Fibroblast of skin of right biceps (primary cell): ENCODE measurements at regions not wholly inside any gene's neighbourhood (a gene's known extent, or its start where the extent isn't known, plus 50 kb on each side); places are given as distances from the start of the nearest gene placed in this dataset.

Experiments used
- DNase-seq: peaks from one replicate; pipeline ENCODE4 v3.0.0-alpha.2; 2013

DNA sequence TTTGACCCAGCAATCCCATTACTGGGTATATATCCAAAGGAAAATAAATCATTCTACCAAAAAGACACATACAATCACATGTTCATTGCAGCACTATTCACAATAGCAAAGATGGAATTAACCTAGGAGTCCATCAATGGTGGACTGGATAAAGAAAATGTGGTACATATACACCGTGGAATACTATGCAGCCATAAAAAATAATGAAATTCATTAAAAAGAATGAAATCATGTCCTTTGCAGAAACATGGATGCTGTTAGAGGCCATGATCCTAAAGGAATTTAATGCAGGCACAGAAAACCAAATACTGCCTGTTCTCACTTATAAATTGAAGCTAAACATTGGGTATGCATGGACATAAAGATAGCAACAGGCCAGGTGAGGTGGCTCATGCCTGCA lies 61.9 kb upstream of the BMP6 start:
- no peak for DNase-seq

DNA sequence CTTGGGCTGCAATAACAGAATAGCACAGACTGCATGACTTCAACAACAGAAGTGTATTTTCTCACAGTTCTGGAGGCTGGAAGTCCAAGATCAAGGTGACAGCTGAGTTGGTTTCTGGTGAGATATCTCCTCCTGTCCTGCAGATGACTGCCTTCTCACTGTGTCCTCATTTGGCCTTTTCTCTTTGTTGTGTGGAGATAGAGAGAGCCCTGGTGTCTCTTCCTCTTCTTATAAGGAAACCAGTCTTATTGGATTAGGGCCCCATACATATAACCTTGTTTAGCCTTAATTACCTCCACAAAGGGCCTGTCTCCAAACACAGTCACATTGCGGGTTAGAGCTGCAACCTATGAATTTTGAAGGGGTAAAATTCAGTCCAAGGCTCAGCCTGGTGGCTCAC lies 57.0 kb upstream of the BMP6 start:
- no peak for DNase-seq

DNA sequence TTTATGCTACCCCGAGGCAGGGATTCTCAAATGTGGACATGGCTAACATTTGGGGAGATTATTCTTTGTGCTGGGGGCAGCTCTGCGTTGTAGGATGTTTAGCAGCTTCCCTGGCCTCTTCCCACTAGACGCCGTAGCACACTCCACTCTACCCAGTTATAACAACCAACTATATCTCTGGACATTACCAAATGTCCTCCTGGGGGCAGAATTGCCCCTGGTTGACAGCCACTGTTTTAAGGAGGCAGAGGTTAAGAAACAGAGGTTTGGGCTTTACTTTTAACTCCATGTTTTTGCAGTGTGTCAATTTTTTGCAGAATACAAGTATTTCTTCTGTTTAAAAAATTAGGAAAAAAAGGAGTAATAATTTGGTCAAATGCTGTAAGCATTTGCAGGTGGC lies 56.2 kb upstream of the BMP6 start:
- DNase-seq: no peak

DNA sequence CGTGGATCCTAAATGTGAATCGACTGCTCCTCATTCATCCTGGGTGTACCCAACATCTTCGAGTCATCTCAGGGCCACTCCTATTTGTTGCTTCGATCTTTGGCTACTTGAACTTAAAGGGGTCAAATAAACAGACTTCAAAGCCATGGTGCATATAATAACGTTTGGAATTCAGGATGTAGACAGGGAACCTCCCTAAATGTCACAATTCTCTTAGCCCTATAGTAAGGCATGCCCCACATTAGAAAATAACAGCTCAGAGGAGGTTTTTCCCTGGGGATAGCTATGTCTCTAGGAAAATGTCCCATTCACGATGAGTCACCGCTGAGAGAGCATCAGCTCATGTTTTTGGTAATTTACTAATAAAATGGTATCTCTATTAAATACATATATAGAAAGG lies 54.8 kb upstream of the BMP6 start:
- peak; percentile 84 for DNase-seq

DNA sequence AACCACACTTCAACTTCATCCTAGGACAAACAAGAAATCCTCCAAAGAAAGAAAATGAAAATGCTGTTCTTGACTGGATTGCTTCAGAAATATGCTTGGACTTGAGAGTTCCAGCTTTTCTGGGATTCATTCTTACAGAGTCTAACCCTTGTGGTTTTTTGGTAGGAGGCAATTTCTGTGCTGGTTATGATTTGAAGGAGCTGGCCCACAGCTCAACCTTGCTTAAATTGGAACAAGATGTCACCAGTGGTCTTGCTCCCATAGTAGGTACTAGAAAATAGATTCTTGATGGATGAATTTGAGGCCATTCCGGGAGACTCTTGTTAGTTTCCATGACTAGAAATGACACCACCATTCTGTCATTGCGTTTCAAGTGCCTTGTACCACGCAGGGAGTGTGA lies 54.3 kb upstream of the BMP6 start:
- peak; percentile 83 for DNase-seq

DNA sequence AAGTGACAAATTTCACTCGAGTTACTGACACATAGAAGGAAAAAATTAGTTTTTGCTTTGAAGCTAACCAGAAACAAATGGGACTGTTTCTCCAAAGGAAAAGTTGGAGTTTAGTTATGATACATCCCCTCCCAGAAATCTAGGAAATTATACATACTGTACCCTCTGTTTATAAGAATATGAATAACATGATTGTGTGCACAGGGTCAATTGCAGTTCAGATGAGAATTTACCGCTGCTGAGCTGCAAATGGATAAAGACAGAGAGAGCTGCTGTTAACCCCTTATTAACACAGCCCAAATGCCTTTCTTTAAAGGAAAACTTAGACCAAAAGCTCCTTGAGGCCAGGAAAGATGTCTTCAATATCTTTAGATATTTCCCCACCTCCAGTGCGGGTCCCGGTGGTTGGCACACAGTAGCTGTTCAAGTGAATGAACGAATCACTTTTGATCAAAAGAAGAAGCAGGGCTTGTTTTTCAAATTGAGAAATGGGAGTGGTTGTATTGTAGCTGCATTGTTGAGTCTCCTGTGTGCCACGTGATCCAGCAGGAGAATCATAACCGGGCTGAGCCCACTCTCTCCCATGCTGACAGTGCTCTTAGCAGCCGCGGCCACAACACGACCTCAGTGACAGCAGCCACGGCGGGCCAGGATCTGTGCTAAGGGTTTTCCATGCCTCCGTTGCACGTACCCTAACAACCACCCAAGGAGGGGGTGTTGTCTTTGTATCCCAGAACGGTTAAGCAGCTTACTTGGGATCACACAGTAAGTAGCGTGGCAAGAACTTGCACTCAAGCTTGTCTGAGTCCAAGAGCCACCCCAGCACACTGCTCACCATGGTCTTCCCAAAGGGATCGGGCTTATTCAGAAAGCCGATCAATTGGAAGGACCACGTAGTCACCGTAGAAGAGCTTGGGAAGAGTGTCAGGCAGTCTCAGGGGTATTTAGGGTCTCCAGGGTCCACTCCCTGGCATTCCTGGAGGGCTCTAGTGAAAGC lies 53.5 kb upstream of the BMP6 start:
- peak; percentile 27 for DNase-seq

DNA sequence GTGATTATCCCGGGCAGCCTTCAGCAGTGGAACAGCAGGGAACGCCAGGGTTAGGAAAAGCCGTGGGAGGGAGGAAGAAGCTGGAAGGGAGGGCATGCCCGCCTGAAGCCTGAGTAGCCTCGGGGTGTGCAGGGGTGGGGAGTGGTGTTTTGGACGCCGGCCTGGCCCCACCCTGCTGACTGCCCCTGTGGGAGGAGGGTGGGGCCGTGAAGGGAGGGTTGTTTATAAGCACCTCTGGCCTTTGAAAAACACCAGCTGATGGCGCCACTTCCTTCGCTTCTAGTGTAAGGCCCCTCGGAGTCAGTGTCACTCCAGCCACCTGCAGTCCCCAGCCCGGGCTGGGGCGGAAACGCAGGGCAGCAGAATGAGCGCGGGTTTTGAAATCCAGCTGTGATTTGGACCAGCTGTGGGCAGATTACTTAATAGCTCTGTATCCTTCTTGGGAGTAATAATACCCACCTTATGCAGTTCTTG lies 52.8 kb upstream of the BMP6 start:
- DNase-seq: no peak

DNA sequence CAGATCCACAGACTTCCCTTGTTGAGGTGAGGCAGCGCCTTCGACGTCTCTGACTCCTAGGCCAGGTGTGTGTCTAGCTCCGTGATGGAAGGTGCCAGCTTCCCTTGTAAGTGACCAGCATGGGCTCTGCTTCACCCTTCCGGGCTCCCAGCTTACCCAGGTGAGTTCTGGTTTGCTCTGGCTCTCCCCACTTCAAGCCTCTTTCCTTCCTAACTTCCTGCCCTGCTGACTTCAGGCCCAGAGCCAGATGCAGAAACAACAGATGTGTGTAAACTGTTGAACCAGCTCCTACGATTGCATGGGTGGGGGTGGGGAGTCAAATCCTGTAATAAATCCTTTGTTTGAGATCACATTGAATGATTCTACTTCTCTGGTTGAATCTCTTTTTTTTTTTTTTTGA lies 51.6 kb upstream of the BMP6 start:
- DNase-seq: no peak

DNA sequence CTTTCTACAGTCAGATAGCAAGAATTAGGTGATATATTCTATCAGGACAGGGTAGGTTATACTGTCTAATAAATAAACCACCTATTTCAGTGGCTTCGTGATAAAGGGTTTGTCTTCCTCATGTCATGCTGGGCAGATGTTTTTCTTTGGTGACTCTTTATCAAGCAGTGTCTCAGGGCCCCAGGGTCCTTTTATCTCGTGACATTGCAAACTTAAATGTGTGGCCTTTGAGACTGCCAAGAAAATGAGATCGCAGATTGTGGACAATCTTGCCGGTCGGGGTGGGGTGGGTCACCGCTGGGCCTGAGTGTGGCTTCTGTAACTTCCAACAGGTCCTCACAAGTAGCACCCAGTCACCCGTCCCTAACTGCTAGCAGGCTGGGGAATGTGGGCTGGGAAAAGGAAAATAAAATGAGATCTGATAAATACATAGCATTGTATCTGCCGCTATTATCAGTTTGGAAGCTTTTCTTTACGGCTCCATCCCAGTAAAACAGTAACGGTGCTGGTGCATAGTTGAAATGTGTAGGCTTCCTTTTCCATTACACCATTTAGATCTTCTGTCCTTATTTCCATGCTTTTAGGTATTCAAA lies 50.5 kb upstream of the BMP6 start:
- DNase-seq: no peak
